Testis (tissue), 2 donors: ENCODE measurements at regions not wholly inside any gene's neighbourhood (a gene's known extent, or its start where the extent isn't known, plus 50 kb on each side); places are given as distances from the start of the nearest gene placed in this dataset.

Experiments
- POLR2A ChIP-seq: fragments of 450-650 bp; IDR thresholded peaks from one replicate; pipeline ENCODE4 v1.6.1; 2017; ENCODE audit warnings: antibody characterized with exemption, mild to moderate bottlenecking, moderate library complexity
- TF ChIP-seq, protein P1 (sequence below), 3 experiments: fragments of 450-650 bp in 2 of 3; fragments of 200-600 bp in 1 of 3; sonication (generic) in 1 of 3; IDR thresholded peaks; one replicate each; pipeline ENCODE4 v1.5.1; 2016 to 2019; ENCODE audit warnings: antibody characterized with exemption in 3 of 3, mild to moderate bottlenecking in 2 of 3, moderate library complexity in 1 of 3

DNA sequence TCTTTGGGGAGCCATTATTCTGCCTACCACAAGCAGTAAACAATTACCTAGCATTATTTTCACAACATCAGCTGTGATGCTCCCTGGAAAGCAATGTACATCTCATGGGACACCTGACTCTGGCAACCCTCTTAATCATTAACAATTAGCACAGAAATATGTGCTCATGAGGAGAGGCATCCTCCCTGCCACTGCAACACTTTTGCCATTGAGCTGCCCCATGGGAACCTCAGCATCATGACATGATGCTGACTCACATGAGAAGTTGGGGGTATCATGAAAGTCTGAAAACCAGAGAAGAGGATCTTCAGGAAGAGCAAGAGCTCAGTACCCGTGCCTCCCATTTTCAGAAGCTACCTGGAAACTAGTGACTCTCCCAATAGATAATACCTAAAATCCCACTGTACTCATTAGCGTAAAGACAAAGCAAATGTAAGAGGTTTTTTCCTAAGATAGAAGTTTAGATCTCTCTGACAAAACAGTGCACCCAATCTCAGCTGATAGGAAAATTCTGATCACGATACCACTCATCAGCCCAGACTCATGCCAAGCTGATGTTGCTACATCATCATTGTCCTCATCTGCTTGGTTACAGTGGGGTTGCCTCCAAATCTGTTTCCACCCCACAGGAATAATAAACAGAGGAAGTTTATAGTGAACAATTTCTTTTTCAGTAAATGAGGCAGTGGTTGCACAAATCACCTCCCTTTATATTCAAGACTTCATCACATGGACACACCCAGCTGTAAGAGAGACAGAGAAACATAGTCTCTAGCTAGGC is 244.5 kb downstream of the NR2F1-AS1 start:
- no peak for TF ChIP-seq POLR2A
- TF ChIP-seq, protein P1, sequence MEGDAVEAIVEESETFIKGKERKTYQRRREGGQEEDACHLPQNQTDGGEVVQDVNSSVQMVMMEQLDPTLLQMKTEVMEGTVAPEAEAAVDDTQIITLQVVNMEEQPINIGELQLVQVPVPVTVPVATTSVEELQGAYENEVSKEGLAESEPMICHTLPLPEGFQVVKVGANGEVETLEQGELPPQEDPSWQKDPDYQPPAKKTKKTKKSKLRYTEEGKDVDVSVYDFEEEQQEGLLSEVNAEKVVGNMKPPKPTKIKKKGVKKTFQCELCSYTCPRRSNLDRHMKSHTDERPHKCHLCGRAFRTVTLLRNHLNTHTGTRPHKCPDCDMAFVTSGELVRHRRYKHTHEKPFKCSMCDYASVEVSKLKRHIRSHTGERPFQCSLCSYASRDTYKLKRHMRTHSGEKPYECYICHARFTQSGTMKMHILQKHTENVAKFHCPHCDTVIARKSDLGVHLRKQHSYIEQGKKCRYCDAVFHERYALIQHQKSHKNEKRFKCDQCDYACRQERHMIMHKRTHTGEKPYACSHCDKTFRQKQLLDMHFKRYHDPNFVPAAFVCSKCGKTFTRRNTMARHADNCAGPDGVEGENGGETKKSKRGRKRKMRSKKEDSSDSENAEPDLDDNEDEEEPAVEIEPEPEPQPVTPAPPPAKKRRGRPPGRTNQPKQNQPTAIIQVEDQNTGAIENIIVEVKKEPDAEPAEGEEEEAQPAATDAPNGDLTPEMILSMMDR (IDR thresholded peaks at IDR 0.05): no peak
